Activated T-helper 17 cell treated with anti-CD3 and anti-CD28 coated beads, Interleukin-2, amount 50 U/mL, for 72 hours (primary cell): ENCODE measurements at regions not wholly inside any gene's neighbourhood (a gene's known extent, or its start where the extent isn't known, plus 50 kb on each side); places are given as distances from the start of the nearest gene placed in this dataset.

ENCODE experiments used
- ATAC-seq: fragments of 150-1000 bp; cut with Tn5 transposase; replicated peaks from 2 replicates; pipeline ENCODE4 v1.10.0; 2021; ENCODE audit warnings: mild to moderate bottlenecking, moderate library complexity
- H3K27ac Mint-ChIP-seq: one replicate; pipeline ENCODE4 v1.8.0; 2022; ENCODE audit warnings: mixed read lengths
- H3K27me3 Mint-ChIP-seq: one replicate; pipeline ENCODE4 v1.8.0; 2022; ENCODE audit warnings: mixed read lengths
- H3K36me3 Mint-ChIP-seq: one replicate; pipeline ENCODE4 v1.8.0; 2022; ENCODE audit warnings: low read depth, mild to moderate bottlenecking, mixed read lengths
- H3K4me1 Mint-ChIP-seq: one replicate; pipeline ENCODE4 v1.8.0; 2022; ENCODE audit warnings: mixed read lengths
- H3K4me3 Mint-ChIP-seq: one replicate; pipeline ENCODE4 v1.8.0; 2022; ENCODE audit warnings: mild to moderate bottlenecking, mixed read lengths
- H3K9me3 Mint-ChIP-seq: one replicate; pipeline ENCODE4 v1.8.0; 2022; ENCODE audit warnings: mixed read lengths

DNA sequence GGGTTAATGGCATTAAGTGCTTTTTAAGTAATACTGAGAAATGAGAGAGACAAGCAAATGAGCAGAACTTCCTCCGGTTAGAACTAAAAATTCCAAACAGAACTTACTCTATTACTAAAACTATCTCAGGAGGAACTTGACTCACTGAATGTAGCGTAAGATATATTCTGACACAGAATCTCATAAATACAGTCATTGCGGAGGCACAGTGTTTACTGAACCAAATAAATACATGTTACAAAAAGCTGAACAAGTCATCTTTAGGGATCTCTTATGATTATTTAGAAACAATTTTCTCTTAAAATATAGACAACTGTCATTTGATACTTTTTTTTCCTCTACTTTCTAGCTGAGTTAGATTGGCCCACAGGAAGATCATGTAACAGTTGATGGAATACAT is 283.1 kb downstream of the KLF12 start:
- H3K4me1 Mint-ChIP-seq, result peaks cover 23% of the 10 kb centered on the region
- peak overlapping the region; percentile 54 for H3K27ac Mint-ChIP-seq
- peaks cover 5% of the 10 kb centered on the region for H3K36me3 Mint-ChIP-seq
- no peaks in the 10 kb centered on the region for H3K27me3 Mint-ChIP-seq
- peak; percentile 39 for ATAC-seq
- H3K4me3 Mint-ChIP-seq, result no peak overlapping the region
- H3K9me3 Mint-ChIP-seq, result no peaks in the 10 kb centered on the region

- Mint-ChIP-seq H3K9me3 (no peaks in the 10 kb centered on the region), H3K27ac (no peak overlapping the region), H3K36me3 (peaks cover 13% of the 10 kb centered on the region), H3K27me3 (no peaks in the 10 kb centered on the region), H3K4me1 (peaks cover 28% of the 10 kb centered on the region), H3K4me3 (no peak overlapping the region)
- ATAC-seq, result no peak
These were observed 283.9 kb downstream of the KLF12 start for GRCh38 chr13:73850104-73850873.

GRCh38 chr13:73849292-73849691 is 284.9 kb downstream of the KLF12 start:
- peak; percentile 23 for ATAC-seq
- Mint-ChIP-seq H3K36me3 (peaks cover 23% of the 10 kb centered on the region), H3K27me3 (no peaks in the 10 kb centered on the region), H3K4me1 (peaks cover 24% of the 10 kb centered on the region), H3K27ac (no peak overlapping the region), H3K9me3 (no peaks in the 10 kb centered on the region), H3K4me3 (peak overlapping the region; percentile 26)

GRCh38 chr13:73844986-73845385 is 289.2 kb downstream of the KLF12 start:
- Mint-ChIP-seq H3K36me3 (peaks cover 29% of the 10 kb centered on the region), H3K27me3 (no peaks in the 10 kb centered on the region), H3K4me1 (peaks cover 29% of the 10 kb centered on the region), H3K9me3 (no peaks in the 10 kb centered on the region), H3K27ac (no peak overlapping the region), H3K4me3 (no peak overlapping the region)
- no peak for ATAC-seq

DNA sequence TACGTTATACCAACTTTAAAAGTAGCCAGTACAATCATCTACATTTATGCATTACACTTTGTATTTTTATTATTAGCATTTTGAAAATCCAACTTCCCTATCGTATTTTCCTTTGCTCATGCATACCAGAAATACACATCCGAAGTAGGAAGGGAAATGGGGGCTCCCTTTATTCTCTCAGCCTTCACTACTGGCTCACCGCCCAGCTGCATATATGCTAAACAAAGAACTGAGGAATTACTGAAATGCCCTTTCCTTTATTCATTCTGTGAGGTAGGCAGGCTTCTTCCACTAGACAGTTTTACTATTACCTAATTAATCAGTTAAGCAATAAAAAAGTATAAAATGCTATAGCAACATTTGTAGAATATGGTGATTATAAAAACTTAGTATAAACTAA is 291.6 kb downstream of the KLF12 start:
- Mint-ChIP-seq H3K27ac (no peak overlapping the region), H3K36me3 (peaks cover 32% of the 10 kb centered on the region), H3K27me3 (no peaks in the 10 kb centered on the region), H3K4me1 (peaks cover 24% of the 10 kb centered on the region), H3K9me3 (no peaks in the 10 kb centered on the region), H3K4me3 (no peak overlapping the region)
- ATAC-seq, result no peak

GRCh38 chr13:73842184-73842583 is 292.0 kb downstream of the KLF12 start:
- Mint-ChIP-seq H3K36me3 (peaks cover 32% of the 10 kb centered on the region), H3K4me3 (no peak overlapping the region), H3K27ac (no peak overlapping the region), H3K4me1 (peaks cover 24% of the 10 kb centered on the region), H3K9me3 (no peaks in the 10 kb centered on the region), H3K27me3 (no peaks in the 10 kb centered on the region)
- no peak for ATAC-seq

DNA sequence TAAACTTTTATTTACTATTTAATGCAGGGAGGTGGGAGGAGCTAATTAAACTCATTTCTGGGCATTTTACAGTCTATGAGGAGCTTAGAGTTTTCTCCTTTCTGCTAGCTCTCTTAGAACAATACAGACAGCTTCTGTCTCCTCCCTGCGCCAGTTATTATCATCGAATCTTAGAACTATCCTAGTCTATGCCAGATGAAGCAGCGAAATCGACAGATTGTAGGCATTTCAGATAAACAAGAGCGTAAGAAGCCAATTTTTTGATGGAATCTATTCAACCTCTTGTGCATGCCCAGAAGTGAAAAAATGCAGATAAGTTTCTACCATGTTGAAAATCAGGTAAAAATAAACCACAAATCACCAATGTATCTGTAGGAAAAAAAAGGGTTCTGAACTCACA is 297.1 kb downstream of the KLF12 start:
- Mint-ChIP-seq H3K4me3 (no peak overlapping the region), H3K27me3 (no peaks in the 10 kb centered on the region), H3K9me3 (no peaks in the 10 kb centered on the region), H3K4me1 (peaks cover 22% of the 10 kb centered on the region), H3K36me3 (peaks cover 7% of the 10 kb centered on the region), H3K27ac (no peak overlapping the region)
- no peak for ATAC-seq

GRCh38 chr13:73835138-73835721 is 299.0 kb downstream of the KLF12 start:
- Mint-ChIP-seq H3K9me3 (no peaks in the 10 kb centered on the region), H3K27ac (no peak overlapping the region), H3K36me3 (peaks cover 5% of the 10 kb centered on the region), H3K27me3 (no peaks in the 10 kb centered on the region), H3K4me3 (no peak overlapping the region), H3K4me1 (peaks cover 15% of the 10 kb centered on the region)
- ATAC-seq, result peak; percentile 35

GRCh38 chr13:73833325-73834070 is 300.7 kb downstream of the KLF12 start:
- Mint-ChIP-seq H3K36me3 (no peaks in the 10 kb centered on the region), H3K9me3 (no peaks in the 10 kb centered on the region), H3K4me1 (peaks cover 19% of the 10 kb centered on the region), H3K4me3 (no peak overlapping the region), H3K27ac (no peak overlapping the region), H3K27me3 (no peaks in the 10 kb centered on the region)
- ATAC-seq, result no peak

DNA sequence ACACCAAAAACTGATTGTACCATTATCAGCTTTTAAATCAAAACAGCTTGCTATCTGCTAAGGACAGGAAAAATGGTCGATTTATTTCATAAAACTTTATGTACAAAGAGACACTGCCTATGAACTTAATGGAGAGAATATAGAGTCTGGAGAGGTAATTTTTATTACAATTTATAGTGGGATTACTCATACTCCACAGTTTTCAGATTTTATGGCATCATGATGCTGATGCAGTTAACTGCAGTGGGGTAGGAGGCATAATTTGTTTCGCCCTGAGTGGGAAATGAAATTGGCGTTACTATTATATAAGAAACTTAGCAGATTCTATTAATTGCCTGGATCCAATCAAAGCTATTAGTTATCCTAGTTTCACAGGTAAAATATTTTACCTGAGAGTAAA is 301.4 kb downstream of the KLF12 start:
- no peaks in the 10 kb centered on the region for H3K9me3 Mint-ChIP-seq
- no peak overlapping the region for H3K27ac Mint-ChIP-seq
- no peaks in the 10 kb centered on the region for H3K27me3 Mint-ChIP-seq
- H3K36me3 Mint-ChIP-seq, result no peaks in the 10 kb centered on the region
- peaks cover 22% of the 10 kb centered on the region for H3K4me1 Mint-ChIP-seq
- H3K4me3 Mint-ChIP-seq, result no peak overlapping the region
- no peak for ATAC-seq

- H3K36me3 Mint-ChIP-seq, result no peaks in the 10 kb centered on the region
- H3K4me1 Mint-ChIP-seq, result peaks cover 22% of the 10 kb centered on the region
- no peaks in the 10 kb centered on the region for H3K27me3 Mint-ChIP-seq
- no peak for ATAC-seq
- no peak overlapping the region for H3K27ac Mint-ChIP-seq
- no peak overlapping the region for H3K4me3 Mint-ChIP-seq
- H3K9me3 Mint-ChIP-seq, result no peaks in the 10 kb centered on the region
These were observed 302.0 kb downstream of the KLF12 start for GRCh38 chr13:73832128-73832588.

GRCh38 chr13:73829416-73829815 is 304.8 kb downstream of the KLF12 start:
- H3K4me1 Mint-ChIP-seq, result peaks cover 32% of the 10 kb centered on the region
- no peak overlapping the region for H3K4me3 Mint-ChIP-seq
- no peak for ATAC-seq
- no peaks in the 10 kb centered on the region for H3K27me3 Mint-ChIP-seq
- H3K9me3 Mint-ChIP-seq, result no peaks in the 10 kb centered on the region
- H3K27ac Mint-ChIP-seq, result no peak overlapping the region
- no peaks in the 10 kb centered on the region for H3K36me3 Mint-ChIP-seq

GRCh38 chr13:73828811-73829210 is 305.4 kb downstream of the KLF12 start:
- Mint-ChIP-seq H3K27ac (peak overlapping the region; percentile 42), H3K9me3 (no peaks in the 10 kb centered on the region), H3K4me1 (peaks cover 32% of the 10 kb centered on the region), H3K4me3 (no peak overlapping the region), H3K36me3 (no peaks in the 10 kb centered on the region), H3K27me3 (no peaks in the 10 kb centered on the region)
- no peak for ATAC-seq

GRCh38 chr13:73827434-73827833 is 306.8 kb downstream of the KLF12 start:
- Mint-ChIP-seq H3K36me3 (no peaks in the 10 kb centered on the region), H3K27me3 (no peaks in the 10 kb centered on the region), H3K9me3 (no peaks in the 10 kb centered on the region), H3K4me1 (peaks cover 33% of the 10 kb centered on the region), H3K4me3 (no peak overlapping the region), H3K27ac (no peak overlapping the region)
- ATAC-seq, result no peak

GRCh38 chr13:73825143-73825542 is 309.1 kb downstream of the KLF12 start:
- Mint-ChIP-seq H3K27me3 (no peaks in the 10 kb centered on the region), H3K36me3 (peaks cover 11% of the 10 kb centered on the region), H3K4me1 (peaks cover 36% of the 10 kb centered on the region), H3K4me3 (no peak overlapping the region), H3K9me3 (no peaks in the 10 kb centered on the region), H3K27ac (peak overlapping the region; percentile 20)
- ATAC-seq, result no peak
